Peyer's patch (tissue), 4 donors: ENCODE measurements at regions not wholly inside any gene's neighbourhood (a gene's known extent, or its start where the extent isn't known, plus 50 kb on each side); places are given as distances from the start of the nearest gene placed in this dataset.

Experiments
- DNase-seq, 3 donors: peaks; one replicate each; pipeline ENCODE4 v3.0.0-alpha.2; 2017 to 2019
- H3K27ac ChIP-seq, 4 donors: fragments of 200-600 bp; sonication (generic); one replicate each; pipeline ENCODE4 v1.5.1; 2016 to 2019
- H3K27me3 ChIP-seq, 2 donors: fragments of 200-600 bp; sonication (generic); one replicate each; pipeline ENCODE4 v1.5.1; 2019
- H3K36me3 ChIP-seq, 3 donors: fragments of 200-600 bp; sonication (generic); one replicate each; pipeline ENCODE4 v1.5.1; 2016 to 2019
- H3K4me1 ChIP-seq, 4 donors: fragments of 200-600 bp; sonication (generic); one replicate each; pipeline ENCODE4 v1.5.1; 2016 to 2019
- H3K4me3 ChIP-seq, 4 donors: fragments of 200-600 bp; sonication (generic); 1 replicate in 3 of 4; 2 replicates in 1 of 4; pipeline ENCODE4 v1.5.1; 2016 to 2019; ENCODE audit warnings: mild to moderate bottlenecking in 1 of 4
- H3K9me3 ChIP-seq, 4 donors: fragments of 200-600 bp; sonication (generic); one replicate each; pipeline ENCODE4 v1.5.1; 2016 to 2019; ENCODE audit warnings: mild to moderate bottlenecking in 1 of 4
- POLR2A ChIP-seq, 2 donors: fragments of 450-650 bp; IDR thresholded peaks; one replicate each; pipeline ENCODE4 v1.5.1; 2017; ENCODE audit warnings: antibody characterized with exemption in 2 of 2, mild to moderate bottlenecking in 2 of 2, moderate library complexity in 2 of 2
- TF ChIP-seq, protein P1 (sequence below), 6 experiments: fragments of 450-650 bp in 4 of 6; fragments of 200-600 bp in 2 of 6; sonication (generic) in 1 of 6; IDR thresholded peaks; one replicate each; pipeline ENCODE4 v1.5.1; 2017 to 2019; ENCODE audit warnings: antibody characterized with exemption in 6 of 6, mild to moderate bottlenecking in 3 of 6, moderate library complexity in 1 of 6

DNA sequence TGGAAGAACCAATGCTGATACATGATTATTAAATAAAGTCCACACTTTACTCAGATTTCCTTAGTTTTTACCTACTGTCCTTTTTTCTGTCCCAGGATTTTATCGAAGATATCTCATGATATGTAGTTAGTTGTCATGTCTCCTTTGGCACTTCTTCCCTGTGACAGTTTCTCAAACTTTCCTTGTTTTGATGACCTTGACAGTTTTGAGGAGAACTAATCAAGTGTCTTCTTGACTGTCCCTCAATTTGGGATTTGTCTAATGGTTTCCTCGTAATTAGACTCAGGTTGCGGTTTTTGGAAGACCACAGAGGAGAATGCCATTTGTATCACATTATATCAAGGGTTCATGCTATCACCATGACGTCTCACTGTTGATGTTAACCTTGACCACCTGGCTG lies 483.1 kb upstream of the ZNF608 start:
- H3K4me1 ChIP-seq = no peaks in the 10 kb centered on the region
- no peak overlapping the region for H3K27ac ChIP-seq
- no peaks in the 10 kb centered on the region for H3K27me3 ChIP-seq
- H3K4me3 ChIP-seq = no peak overlapping the region
- no peak for TF ChIP-seq POLR2A (IDR thresholded peaks at IDR 0.05)
- DNase-seq = no peak
- no peaks in the 10 kb centered on the region for H3K36me3 ChIP-seq
- H3K9me3 ChIP-seq = no peaks in the 10 kb centered on the region

DNA sequence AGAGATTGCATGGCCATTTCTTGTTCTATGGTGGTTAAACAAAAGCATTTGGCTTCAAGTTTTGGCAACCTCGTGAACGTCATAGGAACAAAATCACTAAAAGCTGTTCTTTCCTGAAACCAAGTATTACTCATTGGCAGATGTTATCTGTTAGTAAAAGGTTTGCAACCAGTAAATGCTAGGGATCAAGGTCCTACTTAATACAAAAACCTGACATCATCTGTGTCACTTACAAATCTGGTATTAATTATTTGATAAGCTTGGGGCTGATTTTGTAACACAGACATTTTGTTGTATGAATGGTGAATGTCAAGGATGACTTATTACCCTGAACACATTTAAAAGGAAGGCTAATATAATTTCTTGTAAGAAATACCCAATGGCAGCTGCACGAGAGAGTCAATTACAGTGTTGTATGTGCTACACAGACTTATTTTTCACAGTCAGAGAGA lies 486.4 kb upstream of the ZNF608 start:
- H3K27me3 ChIP-seq = no peaks in the 10 kb centered on the region
- TF ChIP-seq, protein P1, sequence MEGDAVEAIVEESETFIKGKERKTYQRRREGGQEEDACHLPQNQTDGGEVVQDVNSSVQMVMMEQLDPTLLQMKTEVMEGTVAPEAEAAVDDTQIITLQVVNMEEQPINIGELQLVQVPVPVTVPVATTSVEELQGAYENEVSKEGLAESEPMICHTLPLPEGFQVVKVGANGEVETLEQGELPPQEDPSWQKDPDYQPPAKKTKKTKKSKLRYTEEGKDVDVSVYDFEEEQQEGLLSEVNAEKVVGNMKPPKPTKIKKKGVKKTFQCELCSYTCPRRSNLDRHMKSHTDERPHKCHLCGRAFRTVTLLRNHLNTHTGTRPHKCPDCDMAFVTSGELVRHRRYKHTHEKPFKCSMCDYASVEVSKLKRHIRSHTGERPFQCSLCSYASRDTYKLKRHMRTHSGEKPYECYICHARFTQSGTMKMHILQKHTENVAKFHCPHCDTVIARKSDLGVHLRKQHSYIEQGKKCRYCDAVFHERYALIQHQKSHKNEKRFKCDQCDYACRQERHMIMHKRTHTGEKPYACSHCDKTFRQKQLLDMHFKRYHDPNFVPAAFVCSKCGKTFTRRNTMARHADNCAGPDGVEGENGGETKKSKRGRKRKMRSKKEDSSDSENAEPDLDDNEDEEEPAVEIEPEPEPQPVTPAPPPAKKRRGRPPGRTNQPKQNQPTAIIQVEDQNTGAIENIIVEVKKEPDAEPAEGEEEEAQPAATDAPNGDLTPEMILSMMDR (IDR thresholded peaks at IDR 0.05) = no peak
- no peak for TF ChIP-seq POLR2A (IDR thresholded peaks at IDR 0.05)
- H3K9me3 ChIP-seq = no peaks in the 10 kb centered on the region
- no peaks in the 10 kb centered on the region for H3K4me1 ChIP-seq
- no peak overlapping the region for H3K4me3 ChIP-seq
- DNase-seq = no peak
- no peaks in the 10 kb centered on the region for H3K36me3 ChIP-seq
- no peak overlapping the region for H3K27ac ChIP-seq

DNA sequence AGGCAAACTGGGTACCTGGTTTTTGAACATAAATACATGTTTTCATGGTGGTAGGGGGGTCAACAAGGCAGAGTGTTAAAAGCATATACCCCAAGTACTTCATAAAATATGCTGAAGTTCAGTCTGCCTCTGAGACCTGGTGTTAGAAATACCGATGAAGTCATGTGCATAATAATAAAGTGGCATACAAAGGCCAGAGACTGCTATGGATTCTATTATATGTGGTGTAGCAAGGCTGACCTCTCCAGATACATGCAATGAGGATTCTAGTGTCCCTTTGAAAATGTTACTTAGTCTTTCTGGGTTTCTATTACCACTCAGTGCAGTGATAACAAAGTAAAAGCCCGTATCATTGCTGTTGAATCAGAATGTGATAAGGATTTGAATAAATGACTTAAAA lies 487.5 kb upstream of the ZNF608 start:
- Histone ChIP-seq H3K4me3 (no peak overlapping the region), H3K27ac (no peak overlapping the region), H3K4me1 (no peaks in the 10 kb centered on the region), H3K9me3 (no peaks in the 10 kb centered on the region), H3K27me3 (no peaks in the 10 kb centered on the region), H3K36me3 (no peaks in the 10 kb centered on the region)
- TF ChIP-seq, protein P1 (IDR thresholded peaks at IDR 0.05) = no peak
- TF ChIP-seq POLR2A (IDR thresholded peaks at IDR 0.05) = no peak
- DNase-seq = no peak

DNA sequence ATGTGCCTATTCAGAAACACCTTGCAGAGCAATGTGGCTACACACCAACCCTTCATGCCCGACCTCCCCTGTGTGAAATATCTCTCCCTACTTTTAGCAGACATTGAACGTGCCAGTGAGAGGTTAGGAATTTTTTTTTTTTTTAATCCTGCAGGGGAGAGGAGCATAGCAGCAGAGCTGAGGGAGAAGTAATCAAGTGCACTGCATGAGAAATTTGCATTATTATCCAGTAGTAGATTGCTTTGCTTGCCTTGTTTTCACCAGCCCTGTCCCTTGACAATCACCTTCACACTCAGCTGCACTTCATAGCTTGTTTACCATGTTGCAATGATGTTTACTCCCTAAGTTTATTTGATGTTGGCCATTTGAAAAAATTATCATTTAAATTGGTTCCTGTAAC lies 489.6 kb upstream of the ZNF608 start:
- no peaks in the 10 kb centered on the region for H3K9me3 ChIP-seq
- H3K36me3 ChIP-seq = no peaks in the 10 kb centered on the region
- no peaks in the 10 kb centered on the region for H3K4me1 ChIP-seq
- no peak overlapping the region for H3K27ac ChIP-seq
- H3K27me3 ChIP-seq = no peaks in the 10 kb centered on the region
- no peak overlapping the region for H3K4me3 ChIP-seq
- DNase-seq = no peak
- TF ChIP-seq, protein P1 (IDR thresholded peaks at IDR 0.05) = no peak
- TF ChIP-seq POLR2A (IDR thresholded peaks at IDR 0.05) = no peak

DNA sequence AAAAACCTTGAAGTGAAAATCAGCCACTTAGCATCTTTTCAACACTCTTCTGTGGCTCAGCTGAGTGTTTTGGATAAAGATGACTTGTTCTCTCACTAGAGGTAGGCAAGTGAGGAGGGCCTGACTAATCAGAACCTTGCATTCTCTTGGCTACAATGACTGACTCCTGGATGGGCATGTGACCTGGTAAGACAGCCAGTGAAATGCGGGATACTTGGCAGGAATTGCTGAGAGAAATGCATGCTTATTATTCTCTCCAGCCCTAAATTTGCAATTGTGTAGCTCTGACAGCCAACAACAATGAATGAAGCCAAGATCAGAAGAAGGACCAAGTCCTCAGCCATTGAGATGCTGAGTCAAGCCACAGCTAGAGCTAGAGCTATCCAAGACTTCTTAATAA lies 490.5 kb upstream of the ZNF608 start:
- Histone ChIP-seq H3K27ac (no peak overlapping the region), H3K36me3 (no peaks in the 10 kb centered on the region), H3K4me1 (no peaks in the 10 kb centered on the region), H3K9me3 (no peaks in the 10 kb centered on the region), H3K27me3 (no peaks in the 10 kb centered on the region), H3K4me3 (no peak overlapping the region)
- TF ChIP-seq, protein P1 (IDR thresholded peaks at IDR 0.05) = no peak
- no peak for TF ChIP-seq POLR2A (IDR thresholded peaks at IDR 0.05)
- no peak for DNase-seq

DNA sequence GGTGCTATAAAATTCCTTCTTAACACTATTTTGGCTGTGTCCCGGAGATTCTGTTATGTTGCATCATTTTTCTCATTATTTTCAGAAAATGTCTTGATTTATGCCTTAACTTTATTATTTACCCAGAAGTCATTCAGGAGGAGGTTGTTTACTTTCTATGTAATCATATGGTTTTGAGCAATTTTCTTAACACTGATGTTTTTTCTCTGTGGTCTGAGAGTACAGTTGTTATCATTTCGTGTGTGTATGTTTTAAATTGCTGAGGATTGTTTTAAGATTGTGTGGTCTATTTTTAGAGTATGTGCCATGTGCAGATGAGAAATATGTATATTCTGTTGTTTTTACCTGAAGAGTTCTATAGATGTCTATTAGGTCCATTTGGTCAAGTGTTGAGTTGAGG lies 498.1 kb upstream of the ZNF608 start:
- Histone ChIP-seq H3K36me3 (no peaks in the 10 kb centered on the region), H3K4me1 (no peaks in the 10 kb centered on the region), H3K27ac (no peak overlapping the region), H3K27me3 (no peaks in the 10 kb centered on the region), H3K9me3 (no peaks in the 10 kb centered on the region), H3K4me3 (no peak overlapping the region)
- DNase-seq = no peak
- TF ChIP-seq POLR2A (IDR thresholded peaks at IDR 0.05) = no peak
- TF ChIP-seq, protein P1 (IDR thresholded peaks at IDR 0.05) = no peak
